ENCODE measurements at regions not wholly inside any gene's neighbourhood (a gene's known extent, or its start where the extent isn't known, plus 50 kb on each side); places are given as distances from the start of the nearest gene placed in this dataset.
A peak's percentile ranks its signal among the peaks of the same experiment; 100 is the strongest.

DNA sequence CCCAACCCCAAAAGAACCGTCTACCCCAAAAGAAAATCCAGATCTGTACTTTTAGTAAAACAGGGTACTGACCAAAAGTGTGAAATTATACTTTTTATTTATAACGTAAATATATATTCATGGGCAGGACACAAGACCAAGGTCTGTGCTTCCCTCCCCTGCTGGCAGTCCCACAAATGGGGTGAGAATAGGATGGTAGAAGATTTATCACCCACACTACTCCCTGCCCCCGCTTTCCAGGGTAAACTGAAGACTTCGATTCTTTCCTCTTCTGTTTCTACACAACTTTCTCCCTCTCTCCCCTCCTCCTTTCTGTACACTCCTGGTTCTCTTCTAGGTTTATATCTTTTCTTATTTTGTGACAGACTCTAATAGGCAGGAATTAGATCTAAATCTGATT is 79.7 kb downstream of the MDH1 start:
- Mint-ChIP-seq H3K4me3 (peak overlapping the region; percentile 26; the same call in 1 of the 3 replicates), H3K27me3 (ENCODE audit: insufficient read depth, low read depth, poor library complexity) (peaks cover 3% of the 10 kb centered on the region), H3K9me3 (no peaks in the 10 kb centered on the region), H3K36me3 (ENCODE audit: low read depth) (no peaks in the 10 kb centered on the region), H3K4me1 (peaks cover 30% of the 10 kb centered on the region), H3K27ac (no peak overlapping the region; the same call in 1 of the 2 replicates)
- Histone ChIP-seq H3K9me2 (ENCODE audit: insufficient read depth) (no peaks in the 10 kb centered on the region; the same call in 1 of the 2 replicates), H3F3A (replicated peaks; ENCODE audit: low read depth) (no peaks in the 10 kb centered on the region), H3K4me1 (ENCODE audit: insufficient read depth) (peaks cover 28% of the 10 kb centered on the region), H2AFZ (no peak overlapping the region; the same call in 1 of the 2 replicates), H3K4me3 (peak overlapping the region; percentile 14; the same call in 1 of the 2 replicates), H3K36me3 (ENCODE audit: insufficient read depth) (no peaks in the 10 kb centered on the region), H3K27ac (ENCODE audit: low read depth) (peak overlapping the region; percentile 53; the same call in 1 of the 2 replicates), H3K27me3 (ENCODE audit: insufficient read depth) (no peaks in the 10 kb centered on the region), H3K79me2 (replicated peaks; ENCODE audit: insufficient read depth) (no peaks in the 10 kb centered on the region), H4K20me1 (replicated peaks; ENCODE audit: insufficient read depth) (no peaks in the 10 kb centered on the region), H3K4me2 (peak overlapping the region; percentile 53)
- TF ChIP-seq, protein P1, sequence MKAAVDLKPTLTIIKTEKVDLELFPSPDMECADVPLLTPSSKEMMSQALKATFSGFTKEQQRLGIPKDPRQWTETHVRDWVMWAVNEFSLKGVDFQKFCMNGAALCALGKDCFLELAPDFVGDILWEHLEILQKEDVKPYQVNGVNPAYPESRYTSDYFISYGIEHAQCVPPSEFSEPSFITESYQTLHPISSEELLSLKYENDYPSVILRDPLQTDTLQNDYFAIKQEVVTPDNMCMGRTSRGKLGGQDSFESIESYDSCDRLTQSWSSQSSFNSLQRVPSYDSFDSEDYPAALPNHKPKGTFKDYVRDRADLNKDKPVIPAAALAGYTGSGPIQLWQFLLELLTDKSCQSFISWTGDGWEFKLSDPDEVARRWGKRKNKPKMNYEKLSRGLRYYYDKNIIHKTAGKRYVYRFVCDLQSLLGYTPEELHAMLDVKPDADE (IDR thresholded peaks at IDR 0.05), result no peak
- TF ChIP-seq STAT1 (IDR thresholded peaks at IDR 0.05; ENCODE audit: unreplicated experiment) (no peak), ZNF331 (CRISPR knock-in tag; IDR thresholded peaks at IDR 0.05; ENCODE audit: low read depth) (no peak), ZNF114 (CRISPR knock-in tag; IDR thresholded peaks at IDR 0.05) (no peak), JUNB (IDR thresholded peaks at IDR 0.05; ENCODE audit: unreplicated experiment) (no peak), EZH2 (IDR thresholded peaks at IDR 0.05; ENCODE audit: low read depth, unreplicated experiment) (no peak)
- TF ChIP-seq, protein P2, sequence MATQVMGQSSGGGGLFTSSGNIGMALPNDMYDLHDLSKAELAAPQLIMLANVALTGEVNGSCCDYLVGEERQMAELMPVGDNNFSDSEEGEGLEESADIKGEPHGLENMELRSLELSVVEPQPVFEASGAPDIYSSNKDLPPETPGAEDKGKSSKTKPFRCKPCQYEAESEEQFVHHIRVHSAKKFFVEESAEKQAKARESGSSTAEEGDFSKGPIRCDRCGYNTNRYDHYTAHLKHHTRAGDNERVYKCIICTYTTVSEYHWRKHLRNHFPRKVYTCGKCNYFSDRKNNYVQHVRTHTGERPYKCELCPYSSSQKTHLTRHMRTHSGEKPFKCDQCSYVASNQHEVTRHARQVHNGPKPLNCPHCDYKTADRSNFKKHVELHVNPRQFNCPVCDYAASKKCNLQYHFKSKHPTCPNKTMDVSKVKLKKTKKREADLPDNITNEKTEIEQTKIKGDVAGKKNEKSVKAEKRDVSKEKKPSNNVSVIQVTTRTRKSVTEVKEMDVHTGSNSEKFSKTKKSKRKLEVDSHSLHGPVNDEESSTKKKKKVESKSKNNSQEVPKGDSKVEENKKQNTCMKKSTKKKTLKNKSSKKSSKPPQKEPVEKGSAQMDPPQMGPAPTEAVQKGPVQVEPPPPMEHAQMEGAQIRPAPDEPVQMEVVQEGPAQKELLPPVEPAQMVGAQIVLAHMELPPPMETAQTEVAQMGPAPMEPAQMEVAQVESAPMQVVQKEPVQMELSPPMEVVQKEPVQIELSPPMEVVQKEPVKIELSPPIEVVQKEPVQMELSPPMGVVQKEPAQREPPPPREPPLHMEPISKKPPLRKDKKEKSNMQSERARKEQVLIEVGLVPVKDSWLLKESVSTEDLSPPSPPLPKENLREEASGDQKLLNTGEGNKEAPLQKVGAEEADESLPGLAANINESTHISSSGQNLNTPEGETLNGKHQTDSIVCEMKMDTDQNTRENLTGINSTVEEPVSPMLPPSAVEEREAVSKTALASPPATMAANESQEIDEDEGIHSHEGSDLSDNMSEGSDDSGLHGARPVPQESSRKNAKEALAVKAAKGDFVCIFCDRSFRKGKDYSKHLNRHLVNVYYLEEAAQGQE (IDR thresholded peaks at IDR 0.05; ENCODE audit: unreplicated experiment), result no peak
- TF ChIP-seq, protein P3, sequence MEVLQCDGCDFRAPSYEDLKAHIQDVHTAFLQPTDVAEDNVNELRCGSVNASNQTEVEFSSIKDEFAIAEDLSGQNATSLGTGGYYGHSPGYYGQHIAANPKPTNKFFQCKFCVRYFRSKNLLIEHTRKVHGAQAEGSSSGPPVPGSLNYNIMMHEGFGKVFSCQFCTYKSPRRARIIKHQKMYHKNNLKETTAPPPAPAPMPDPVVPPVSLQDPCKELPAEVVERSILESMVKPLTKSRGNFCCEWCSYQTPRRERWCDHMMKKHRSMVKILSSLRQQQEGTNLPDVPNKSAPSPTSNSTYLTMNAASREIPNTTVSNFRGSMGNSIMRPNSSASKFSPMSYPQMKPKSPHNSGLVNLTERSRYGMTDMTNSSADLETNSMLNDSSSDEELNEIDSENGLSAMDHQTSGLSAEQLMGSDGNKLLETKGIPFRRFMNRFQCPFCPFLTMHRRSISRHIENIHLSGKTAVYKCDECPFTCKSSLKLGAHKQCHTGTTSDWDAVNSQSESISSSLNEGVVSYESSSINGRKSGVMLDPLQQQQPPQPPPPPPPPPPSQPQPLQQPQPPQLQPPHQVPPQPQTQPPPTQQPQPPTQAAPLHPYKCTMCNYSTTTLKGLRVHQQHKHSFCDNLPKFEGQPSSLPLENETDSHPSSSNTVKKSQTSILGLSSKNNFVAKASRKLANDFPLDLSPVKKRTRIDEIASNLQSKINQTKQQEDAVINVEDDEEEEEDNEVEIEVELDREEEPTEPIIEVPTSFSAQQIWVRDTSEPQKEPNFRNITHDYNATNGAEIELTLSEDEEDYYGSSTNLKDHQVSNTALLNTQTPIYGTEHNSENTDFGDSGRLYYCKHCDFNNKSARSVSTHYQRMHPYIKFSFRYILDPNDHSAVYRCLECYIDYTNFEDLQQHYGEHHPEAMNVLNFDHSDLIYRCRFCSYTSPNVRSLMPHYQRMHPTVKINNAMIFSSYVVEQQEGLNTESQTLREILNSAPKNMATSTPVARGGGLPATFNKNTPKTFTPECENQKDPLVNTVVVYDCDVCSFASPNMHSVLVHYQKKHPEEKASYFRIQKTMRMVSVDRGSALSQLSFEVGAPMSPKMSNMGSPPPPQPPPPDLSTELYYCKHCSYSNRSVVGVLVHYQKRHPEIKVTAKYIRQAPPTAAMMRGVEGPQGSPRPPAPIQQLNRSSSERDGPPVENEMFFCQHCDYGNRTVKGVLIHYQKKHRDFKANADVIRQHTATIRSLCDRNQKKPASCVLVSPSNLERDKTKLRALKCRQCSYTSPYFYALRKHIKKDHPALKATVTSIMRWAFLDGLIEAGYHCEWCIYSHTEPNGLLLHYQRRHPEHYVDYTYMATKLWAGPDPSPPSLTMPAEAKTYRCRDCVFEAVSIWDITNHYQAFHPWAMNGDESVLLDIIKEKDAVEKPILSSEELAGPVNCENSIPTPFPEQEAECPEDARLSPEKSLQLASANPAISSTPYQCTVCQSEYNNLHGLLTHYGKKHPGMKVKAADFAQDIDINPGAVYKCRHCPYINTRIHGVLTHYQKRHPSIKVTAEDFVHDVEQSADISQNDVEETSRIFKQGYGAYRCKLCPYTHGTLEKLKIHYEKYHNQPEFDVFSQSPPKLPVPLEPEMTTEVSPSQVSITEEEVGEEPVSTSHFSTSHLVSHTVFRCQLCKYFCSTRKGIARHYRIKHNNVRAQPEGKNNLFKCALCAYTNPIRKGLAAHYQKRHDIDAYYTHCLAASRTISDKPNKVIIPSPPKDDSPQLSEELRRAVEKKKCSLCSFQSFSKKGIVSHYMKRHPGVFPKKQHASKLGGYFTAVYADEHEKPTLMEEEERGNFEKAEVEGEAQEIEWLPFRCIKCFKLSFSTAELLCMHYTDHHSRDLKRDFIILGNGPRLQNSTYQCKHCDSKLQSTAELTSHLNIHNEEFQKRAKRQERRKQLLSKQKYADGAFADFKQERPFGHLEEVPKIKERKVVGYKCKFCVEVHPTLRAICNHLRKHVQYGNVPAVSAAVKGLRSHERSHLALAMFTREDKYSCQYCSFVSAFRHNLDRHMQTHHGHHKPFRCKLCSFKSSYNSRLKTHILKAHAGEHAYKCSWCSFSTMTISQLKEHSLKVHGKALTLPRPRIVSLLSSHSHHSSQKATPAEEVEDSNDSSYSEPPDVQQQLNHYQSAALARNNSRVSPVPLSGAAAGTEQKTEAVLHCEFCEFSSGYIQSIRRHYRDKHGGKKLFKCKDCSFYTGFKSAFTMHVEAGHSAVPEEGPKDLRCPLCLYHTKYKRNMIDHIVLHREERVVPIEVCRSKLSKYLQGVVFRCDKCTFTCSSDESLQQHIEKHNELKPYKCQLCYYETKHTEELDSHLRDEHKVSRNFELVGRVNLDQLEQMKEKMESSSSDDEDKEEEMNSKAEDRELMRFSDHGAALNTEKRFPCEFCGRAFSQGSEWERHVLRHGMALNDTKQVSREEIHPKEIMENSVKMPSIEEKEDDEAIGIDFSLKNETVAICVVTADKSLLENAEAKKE (CRISPR knock-in tag; IDR thresholded peaks at IDR 0.05), result no peak
- DNase-seq (ENCODE audit: low spot score), result peak; percentile 17
- ATAC-seq, result peak; percentile 73

Data from GM23338 (cell line).